Neuronal stem cell (in vitro differentiated cells): ENCODE measurements at regions not wholly inside any gene's neighbourhood (a gene's known extent, or its start where the extent isn't known, plus 50 kb on each side); places are given as distances from the start of the nearest gene placed in this dataset.

ENCODE experiments used
- DNase-seq: peaks from one replicate; pipeline ENCODE4 v3.0.0-alpha.2; 2013; ENCODE audit warnings: low spot score
- H2AFZ ChIP-seq: one replicate; pipeline ENCODE4 v1.6.1; 2013; ENCODE audit warnings: mild to moderate bottlenecking, low read length, inconsistent platforms
- H2AK5ac ChIP-seq: 2 replicates; pipeline ENCODE4 v1.6.1; 2013; ENCODE audit warnings: low read depth, mild to moderate bottlenecking, inconsistent platforms, low read length, moderate library complexity, mixed read lengths
- H2BK120ac ChIP-seq: 2 replicates; pipeline ENCODE4 v1.6.1; 2013; ENCODE audit warnings: low read depth, mild to moderate bottlenecking, inconsistent platforms, low read length, moderate library complexity, mixed read lengths
- H2BK12ac ChIP-seq: one replicate; pipeline ENCODE4 v1.6.1; 2013; ENCODE audit warnings: low read length, inconsistent platforms
- H2BK15ac ChIP-seq: 2 replicates; pipeline ENCODE4 v1.6.1; 2013; ENCODE audit warnings: mild to moderate bottlenecking, low read length, inconsistent platforms, mixed read lengths
- H2BK5ac ChIP-seq: one replicate; pipeline ENCODE4 v1.6.1; 2013; ENCODE audit warnings: inconsistent platforms, mild to moderate bottlenecking, low read length, moderate library complexity
- H3K14ac ChIP-seq: one replicate; pipeline ENCODE4 v1.6.1; 2013; ENCODE audit warnings: low read length, inconsistent platforms
- H3K18ac ChIP-seq: 2 replicates; pipeline ENCODE4 v1.6.1; 2013; ENCODE audit warnings: low read length, inconsistent platforms
- H3K23ac ChIP-seq: 2 replicates; pipeline ENCODE4 v1.6.1; 2013; ENCODE audit warnings: low read depth, mild to moderate bottlenecking, mixed read lengths, low read length, inconsistent platforms; ENCODE audit not compliant: poor library complexity
- H3K27ac ChIP-seq: replicated peaks from 3 replicates; pipeline ENCODE4 v1.5.1; 2013; ENCODE audit warnings: low read length, inconsistent platforms
- H3K27me3 ChIP-seq, 3 experiments: 2 replicates each; pipeline ENCODE4 v1.6.1; 2013; ENCODE audit warnings: low read length in 3 of 3, mild to moderate bottlenecking in 2 of 3, inconsistent platforms in 1 of 3, low read depth in 1 of 3, mixed read lengths in 1 of 3, moderate library complexity in 1 of 3; ENCODE audit not compliant: control insufficient read depth in 3 of 3, insufficient read depth in 3 of 3
- H3K36me3 ChIP-seq, 2 donors: replicated peaks in 1 of 2; 2 replicates each; pipeline ENCODE4 v1.6.1; 2013; ENCODE audit warnings: low read length in 2 of 2; ENCODE audit not compliant: control insufficient read depth in 2 of 2, insufficient read depth in 2 of 2
- H3K4ac ChIP-seq: 2 replicates; pipeline ENCODE4 v1.6.1; 2013; ENCODE audit warnings: inconsistent platforms, mild to moderate bottlenecking, low read length, moderate library complexity
- H3K4me1 ChIP-seq, 2 donors: 1 replicate in 1 of 2; 2 replicates in 1 of 2; pipeline ENCODE4 v1.6.1; 2013; ENCODE audit warnings: low read length in 2 of 2, low read depth in 1 of 2; ENCODE audit not compliant: control insufficient read depth in 2 of 2, insufficient read depth in 1 of 2
- H3K4me2 ChIP-seq: one replicate; pipeline ENCODE4 v1.6.1; 2013; ENCODE audit warnings: mild to moderate bottlenecking, low read length, inconsistent platforms; ENCODE audit not compliant: insufficient read depth, poor library complexity, severe bottlenecking
- H3K4me3 ChIP-seq, 2 donors: 2 replicates each; pipeline ENCODE4 v1.5.1; 2013; ENCODE audit warnings: low read length in 2 of 2, mild to moderate bottlenecking in 2 of 2, inconsistent platforms in 1 of 2, moderate library complexity in 1 of 2
- H3K79me1 ChIP-seq: one replicate; pipeline ENCODE4 v1.6.1; 2013; ENCODE audit warnings: low read depth, mild to moderate bottlenecking, inconsistent platforms, low read length, moderate library complexity
- H3K9ac ChIP-seq: one replicate; pipeline ENCODE4 v1.6.1; 2013; ENCODE audit warnings: mild to moderate bottlenecking, low read depth, low read length, inconsistent platforms; ENCODE audit not compliant: poor library complexity
- H3K9me3 ChIP-seq, 2 donors: replicated peaks in 1 of 2; 2 replicates each; pipeline versions ENCODE3 to v1.6.1; 2013; ENCODE audit warnings: low read length in 2 of 2, mild to moderate bottlenecking in 2 of 2, inconsistent platforms in 1 of 2, low read depth in 1 of 2, mixed read lengths in 1 of 2, moderate library complexity in 1 of 2; ENCODE audit not compliant: control insufficient read depth in 2 of 2, insufficient read depth in 1 of 2
- H4K8ac ChIP-seq: one replicate; pipeline ENCODE4 v1.6.1; 2013; ENCODE audit warnings: low read depth, mild to moderate bottlenecking, inconsistent platforms, low read length, moderate library complexity
- H4K91ac ChIP-seq: one replicate; pipeline ENCODE4 v1.6.1; 2013; ENCODE audit warnings: low read length, low read depth, mild to moderate bottlenecking, inconsistent platforms; ENCODE audit not compliant: poor library complexity
- WGBS, 2 donors: extraction: QIAGEN DNeasy Blood & Tissue Kit; methylation state at CpG; one replicate each; pipeline ENCODE4 v1.1.7; 2013; ENCODE audit warnings: missing lambda C conversion rate in 2 of 2, mixed read lengths in 1 of 2; ENCODE audit not compliant: insufficient read length in 2 of 2, insufficient replicate concordance in 1 of 2; ENCODE audit errors: extremely low coverage in 2 of 2; 5-methylcytosine and 5-hydroxymethylcytosine counted together

DNA sequence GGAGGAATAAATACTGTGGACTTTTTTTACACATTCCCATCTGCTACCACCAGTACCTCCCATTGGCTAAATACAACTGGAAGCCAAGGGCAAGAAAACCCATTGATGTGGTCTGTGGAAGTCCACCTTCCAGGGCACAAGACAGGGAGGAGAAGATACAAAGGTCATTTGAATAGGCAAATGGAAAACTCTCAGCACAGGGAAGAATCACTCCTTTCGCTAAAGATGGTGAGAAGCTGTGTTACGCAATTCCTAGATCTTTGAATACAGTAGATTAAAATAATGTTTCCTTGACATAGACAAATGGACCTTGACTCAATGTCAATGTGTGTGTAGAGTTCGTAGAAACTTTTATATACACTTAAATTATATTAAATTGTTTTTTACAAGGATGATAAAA lies 70.9 kb upstream of the ERBB4 start:
- no peak overlapping the region for H4K91ac ChIP-seq
- no peak overlapping the region for H2BK12ac ChIP-seq
- H3K79me1 ChIP-seq = peaks cover 3% of the 10 kb centered on the region
- H2BK15ac ChIP-seq = no peak overlapping the region
- H3K9ac ChIP-seq = no peak overlapping the region
- peaks cover 0 to 4% of the 10 kb centered on the region in 2 donors for H3K9me3 ChIP-seq
- no peak overlapping the region for H2BK120ac ChIP-seq
- no peak for DNase-seq
- H3K14ac ChIP-seq = no peak overlapping the region
- H4K8ac ChIP-seq = no peak overlapping the region
- H3K4me1 ChIP-seq = no peaks in the 10 kb centered on the region
- no peak overlapping the region for H2AFZ ChIP-seq
- H3K23ac ChIP-seq = no peak overlapping the region
- H3K18ac ChIP-seq = no peak overlapping the region
- no peaks in the 10 kb centered on the region for H3K36me3 ChIP-seq
- H3K27ac ChIP-seq = no peak overlapping the region
- H2AK5ac ChIP-seq = no peak overlapping the region
- H3K4ac ChIP-seq = no peak overlapping the region
- WGBS, 2 donors = no CpG with 5 or more reads among the region's 3 CpGs
- no peak overlapping the region for H2BK5ac ChIP-seq
- no peak overlapping the region for H3K4me2 ChIP-seq
- no peak overlapping the region for H3K4me3 ChIP-seq
- no peaks in the 10 kb centered on the region for H3K27me3 ChIP-seq

DNA sequence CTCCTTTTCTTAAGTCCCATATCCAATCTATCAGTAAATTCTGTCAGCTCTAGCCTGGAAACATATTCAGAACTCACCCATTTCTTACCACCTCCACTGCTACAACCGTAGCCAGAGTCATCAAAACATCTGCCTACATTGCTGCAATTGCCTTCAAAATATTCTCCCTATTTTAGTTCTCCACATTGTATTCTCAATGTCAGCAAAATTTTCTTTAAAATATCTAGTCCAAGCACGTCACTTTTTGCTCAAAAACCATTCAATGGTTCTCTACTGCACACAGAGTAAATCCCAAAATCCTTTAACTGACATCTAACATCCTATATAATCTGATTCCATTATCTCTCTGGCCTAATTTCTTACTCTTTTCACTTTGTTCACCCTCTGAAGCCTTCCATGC lies 68.5 kb upstream of the ERBB4 start:
- no peak overlapping the region for H4K8ac ChIP-seq
- H3K14ac ChIP-seq = no peak overlapping the region
- H2BK120ac ChIP-seq = no peak overlapping the region
- H3K9ac ChIP-seq = no peak overlapping the region
- no peak overlapping the region for H3K4ac ChIP-seq
- no peak overlapping the region for H2BK5ac ChIP-seq
- no peak overlapping the region for H2BK15ac ChIP-seq
- H4K91ac ChIP-seq = no peak overlapping the region
- DNase-seq = no peak
- H2AFZ ChIP-seq = no peak overlapping the region
- H3K27me3 ChIP-seq = no peaks in the 10 kb centered on the region
- H3K9me3 ChIP-seq = peaks cover 0 to 4% of the 10 kb centered on the region in 2 donors
- H3K36me3 ChIP-seq = no peaks in the 10 kb centered on the region
- H3K27ac ChIP-seq = no peak overlapping the region
- no peak overlapping the region for H3K4me3 ChIP-seq
- peaks cover 3% of the 10 kb centered on the region for H3K79me1 ChIP-seq
- H3K23ac ChIP-seq = no peak overlapping the region
- H3K4me2 ChIP-seq = no peak overlapping the region
- WGBS, 2 donors = no CpG with 5 or more reads among the region's 2 CpGs
- no peak overlapping the region for H2AK5ac ChIP-seq
- no peak overlapping the region for H3K18ac ChIP-seq
- no peak overlapping the region for H2BK12ac ChIP-seq
- H3K4me1 ChIP-seq = no peaks in the 10 kb centered on the region

DNA sequence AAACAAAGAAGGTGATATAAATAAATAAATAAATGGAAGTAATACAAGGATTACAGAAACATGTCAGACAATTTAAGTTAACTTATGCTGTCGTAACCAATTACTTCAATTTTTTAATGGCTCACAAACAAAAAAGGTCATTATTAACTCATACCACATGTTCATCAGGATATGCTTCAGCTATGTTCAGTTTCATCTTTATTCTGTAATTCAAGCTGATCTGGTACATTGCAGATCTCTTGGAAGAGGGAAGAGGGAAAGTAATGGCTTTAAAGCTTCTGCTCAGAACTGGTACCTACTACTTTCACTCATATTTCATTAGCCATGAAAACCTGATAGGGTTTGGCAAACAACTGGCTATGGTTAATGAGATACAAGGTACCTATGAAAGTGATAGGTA lies 67.6 kb upstream of the ERBB4 start:
- Histone ChIP-seq H3K27ac (no peak overlapping the region), H3K4ac (no peak overlapping the region), H3K23ac (no peak overlapping the region), H3K18ac (no peak overlapping the region), H4K8ac (no peak overlapping the region), H2BK15ac (no peak overlapping the region), H3K4me2 (no peak overlapping the region), H2AK5ac (no peak overlapping the region), H2AFZ (no peak overlapping the region), H3K9ac (no peak overlapping the region), H3K4me1 (no peaks in the 10 kb centered on the region), H2BK12ac (no peak overlapping the region), H2BK120ac (no peak overlapping the region), H3K9me3 (no peaks in the 10 kb centered on the region), H3K14ac (no peak overlapping the region), H4K91ac (no peak overlapping the region), H3K36me3 (no peaks in the 10 kb centered on the region), H3K27me3 (no peaks in the 10 kb centered on the region), H2BK5ac (no peak overlapping the region), H3K4me3 (no peak overlapping the region), H3K79me1 (peaks cover 3% of the 10 kb centered on the region)
- no CpG with 5 or more reads among the region's 1 CpG for WGBS, 2 donors
- DNase-seq = no peak

DNA sequence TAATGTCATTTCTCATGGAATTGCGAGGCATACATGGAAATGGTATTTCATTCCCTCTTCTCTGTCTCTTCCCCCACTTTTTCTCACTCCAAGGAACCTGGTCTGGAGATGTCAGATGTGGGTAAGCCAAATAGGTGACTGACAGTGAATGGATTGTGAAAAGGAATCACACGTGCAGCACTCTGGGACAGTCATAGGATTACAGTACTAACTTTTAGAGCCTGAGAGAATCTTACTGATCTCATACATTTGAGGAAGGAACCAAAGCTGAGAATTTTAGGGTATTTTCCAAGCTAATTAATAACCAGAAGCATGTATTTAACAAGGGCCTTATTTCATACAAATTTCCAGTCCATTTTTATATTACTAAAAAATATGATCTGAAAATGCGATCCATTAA lies 58.1 kb upstream of the ERBB4 start:
- no peak for DNase-seq
- no peaks in the 10 kb centered on the region for H3K27me3 ChIP-seq

More for the DNA sequence above, 58.1 kb upstream of the ERBB4 start:
- Histone ChIP-seq H3K9me3 (no peaks in the 10 kb centered on the region), H2AFZ (peak overlapping the region; percentile 53), H3K79me1 (no peaks in the 10 kb centered on the region), H3K27ac (no peak overlapping the region), H3K36me3 (no peaks in the 10 kb centered on the region), H3K23ac (no peak overlapping the region), H3K4me2 (no peak overlapping the region), H2BK15ac (no peak overlapping the region), H2BK5ac (no peak overlapping the region), H2BK12ac (no peak overlapping the region), H3K4ac (no peak overlapping the region), H4K8ac (no peak overlapping the region), H3K14ac (no peak overlapping the region), H3K9ac (no peak overlapping the region), H3K4me3 (no peak overlapping the region), H3K4me1 (peaks cover 0 to 19% of the 10 kb centered on the region in 2 donors), H2AK5ac (no peak overlapping the region), H3K18ac (no peak overlapping the region), H4K91ac (no peak overlapping the region), H2BK120ac (no peak overlapping the region)
- no CpG with 5 or more reads among the region's 3 CpGs for WGBS, 2 donors
